K562 (cell line): ENCODE measurements at regions not wholly inside any gene's neighbourhood (a gene's known extent, or its start where the extent isn't known, plus 50 kb on each side); places are given as distances from the start of the nearest gene placed in this dataset.

Experiments
- ATAC-seq: fragments of 200-7000 bp; cut with Tn5 transposase; 3 replicates; pipeline ENCODE4 v1.9.1; 2020; ENCODE audit warnings: moderate library complexity
- BruUV-seq: library from RNA; stranded (reverse); fragments of 400-500 nt; replicated peaks from 2 replicates; lab custom pipeline; 2021; lab: Mats Ljungman, UMichigan
- CTCF ChIA-PET: fragments of 300-600 bp; formaldehyde crosslinking; extraction: SDS; loops from one replicate; lab custom pipeline; 2021; ENCODE audit warnings: low intra/inter-chr PET ratio; lab: Yijun Ruan, JAX
- POLR2A ChIA-PET: fragments of 300-600, 350-650 bp; sonication (Branson Sonifier 250); formaldehyde crosslinking; extraction: SDS; loops from one replicate; lab custom pipeline; 2021; ENCODE audit warnings: antibody characterized with exemption, inconsistent platforms; lab: Yijun Ruan, JAX
- DNase-seq, 4 experiments: peaks; one replicate each; pipeline versions ENCODE4 v3.0.0 to v3.0.0-alpha.2; 2011 to 2018; ENCODE audit warnings: low spot score in 3 of 4, mixed read lengths in 3 of 4; ENCODE audit errors: extremely low read depth in 1 of 4
- FAIRE-seq: peaks from 2 replicates; lab custom pipeline; 2011; peaks lifted over from hg19 to GRCh38; lab: Jason Lieb, UNC
- H2AFZ ChIP-seq: 2 replicates; pipeline ENCODE4 v1.6.0; 2011; ENCODE audit warnings: low read depth, low read length, control low read depth, inconsistent platforms
- H3K27ac ChIP-seq: fragments of 200-600 bp; 3 replicates; pipeline ENCODE4 v1.8.0; 2011; ENCODE audit warnings: low read depth, mild to moderate bottlenecking, control low read depth, inconsistent platforms, low read length, moderate library complexity, mixed read lengths; ENCODE audit errors: extremely low read depth
- H3K27me3 ChIP-seq, 2 experiments: fragments of 300-600 bp in 1 of 2; 2 replicates in 1 of 2; 3 replicates in 1 of 2; pipeline versions ENCODE4 v1.6.0 to v1.8.0; 2011; ENCODE audit warnings: inconsistent platforms in 2 of 2, low read length in 2 of 2, mild to moderate bottlenecking in 1 of 2, mixed read lengths in 1 of 2, moderate library complexity in 1 of 2; ENCODE audit not compliant: control insufficient read depth in 2 of 2, insufficient read depth in 2 of 2
- H3K36me3 ChIP-seq: fragments of 300-600 bp; 3 replicates; pipeline ENCODE4 v1.8.0; 2011; ENCODE audit warnings: mild to moderate bottlenecking, low read length, inconsistent platforms; ENCODE audit not compliant: control insufficient read depth, insufficient read depth
- H3K4me1 ChIP-seq, 2 experiments: fragments of 200-600 bp in 1 of 2; replicated peaks in 1 of 2; 2 replicates in 1 of 2; 3 replicates in 1 of 2; pipeline versions ENCODE4 v1.5.1 to v1.8.0; 2011; ENCODE audit warnings: inconsistent platforms in 2 of 2, low read length in 2 of 2, mild to moderate bottlenecking in 1 of 2, mixed read lengths in 1 of 2, moderate library complexity in 1 of 2; ENCODE audit not compliant: control insufficient read depth in 2 of 2, insufficient read depth in 2 of 2
- H3K4me2 ChIP-seq: 2 replicates; pipeline ENCODE4 v1.6.1; 2011; ENCODE audit warnings: low read length, control low read depth, inconsistent platforms, mixed read lengths; ENCODE audit not compliant: insufficient read depth
- H3K4me3 ChIP-seq: fragments of 200-600 bp; sonication (generic), shearing (Covaris generic); 2 replicates; pipeline ENCODE4 v1.5.1; 2016; ENCODE audit warnings: control low read depth, inconsistent platforms
- H3K79me2 ChIP-seq: fragments of 200-600 bp; 3 replicates; pipeline ENCODE4 v1.8.0; 2011; ENCODE audit warnings: low read length, inconsistent platforms; ENCODE audit not compliant: control insufficient read depth, insufficient read depth
- H3K9ac ChIP-seq, 2 experiments: 2 replicates each; pipeline versions ENCODE4 v1.6.0 to v1.6.1; 2011; ENCODE audit warnings: low read depth in 2 of 2, low read length in 2 of 2, control low read depth in 1 of 2, inconsistent platforms in 1 of 2, mild to moderate bottlenecking in 1 of 2, mixed read lengths in 1 of 2; ENCODE audit not compliant: insufficient read depth in 1 of 2
- H3K9me1 ChIP-seq: one replicate; pipeline ENCODE4 v1.6.0; 2011; ENCODE audit warnings: inconsistent platforms, mild to moderate bottlenecking, low read length, moderate library complexity; ENCODE audit not compliant: control insufficient read depth, insufficient read depth
- H3K9me3 ChIP-seq: replicated peaks from 2 replicates; pipeline ENCODE4 v1.5.1; 2011; ENCODE audit warnings: low read depth, low read length, inconsistent platforms; ENCODE audit not compliant: control insufficient read depth, insufficient read depth
- H4K20me1 ChIP-seq: replicated peaks from 2 replicates; pipeline ENCODE4 v1.6.1; 2011; ENCODE audit warnings: low read length, inconsistent platforms, mixed read lengths; ENCODE audit not compliant: control insufficient read depth, insufficient read depth
- FOXJ3 ChIP-seq: sonication (generic); formaldehyde crosslinking; IDR thresholded peaks from 2 replicates; pipeline ENCODE4 v1.4.0; 2020; ENCODE audit warnings: mild to moderate bottlenecking, missing genetic modification reagents
- IRF9 ChIP-seq: fragments of 450-650 bp; IDR thresholded peaks from 2 replicates; pipeline ENCODE4 v1.6.1; 2016; ENCODE audit warnings: missing biosample characterization, missing genetic modification characterization
- JUNB ChIP-seq: fragments of 450-650 bp; formaldehyde crosslinking; conservative IDR thresholded peaks from 2 replicates; pipeline ENCODE4 v1.4.0; 2020; ENCODE audit warnings: mild to moderate bottlenecking
- NR0B1 ChIP-seq: fragments of 450-650 bp; IDR thresholded peaks from one replicate; pipeline ENCODE4 v1.6.1; 2018; ENCODE audit warnings: mild to moderate bottlenecking, moderate library complexity; ENCODE audit not compliant: partially characterized antibody
- ZNF354B ChIP-seq: fragments of 250-450 bp; sonication (Bioruptor Pico); IDR thresholded peaks from 2 replicates; pipeline ENCODE4 v1.4.0; 2020
- ZNF518B ChIP-seq: fragments of 250-450 bp; sonication (Bioruptor Pico); IDR thresholded peaks from 2 replicates; pipeline ENCODE4 v1.5.0; 2021; ENCODE audit warnings: mild to moderate bottlenecking, moderate library complexity
- WGBS: fragments of 100-300 bp; shearing (Covaris generic); methylation state at CpG from one replicate; pipeline ENCODE4 v1.1.6; 2016; ENCODE audit warnings: low coverage, mixed read lengths; ENCODE audit not compliant: insufficient coverage; ENCODE audit errors: missing lambda C conversion rate; 5-methylcytosine and 5-hydroxymethylcytosine counted together
- in situ Hi-C: fragments of 300-500 bp; cut with MboI; formaldehyde crosslinking; loops from 4 replicates; pipeline ENCODE4 v1.15.0; 2018; ENCODE audit warnings: inconsistent platforms, mixed read lengths
- intact Hi-C: fragments of 100-400 bp; cut with micrococcal nuclease; formaldehyde crosslinking; loops from 2 replicates; pipeline ENCODE4 v1.14.2; 2022

- Histone ChIP-seq H3K9ac (no peak overlapping the region), H4K20me1 (no peaks in the 10 kb centered on the region), H3K27ac (no peak overlapping the region), H2AFZ (no peak overlapping the region), H3K4me2 (no peak overlapping the region), H3K36me3 (no peaks in the 10 kb centered on the region), H3K9me1 (no peaks in the 10 kb centered on the region), H3K27me3 (no peaks in the 10 kb centered on the region), H3K9me3 (no peaks in the 10 kb centered on the region), H3K4me1 (no peaks in the 10 kb centered on the region), H3K79me2 (no peaks in the 10 kb centered on the region), H3K4me3 (no peak overlapping the region)
- WGBS = 3% methylated on average over 2 of the region's 2 CpGs
- in situ Hi-C loops = no loop called here
- ChIA-PET CTCF (no interaction called here), POLR2A (no interaction called here)
- ATAC-seq = no peak
- no TSS peak for BruUV-seq
- DNase-seq = no peak
- intact Hi-C loops = no loop called here
- FAIRE-seq = no peak
- TF ChIP-seq ZNF518B (CRISPR knock-in tag) (no peak), FOXJ3 (CRISPR knock-in tag) (no peak), NR0B1 (no peak), ZNF354B (CRISPR knock-in tag) (no peak), IRF9 (no peak), JUNB (CRISPR knock-in tag) (no peak)
- TF ChIP-seq, all 486 proteins: peak for 0
Observed at GRCh38 chr4:124484940-124485339, 227.6 kb downstream of the ANKRD50 start.
